CD4-positive, CD25-positive, alpha-beta regulatory T cell (primary cell): ENCODE measurements at regions not wholly inside any gene's neighbourhood (a gene's known extent, or its start where the extent isn't known, plus 50 kb on each side); places are given as distances from the start of the nearest gene placed in this dataset.

Source experiments
- ATAC-seq, 2 donors: fragments of 150-1000 bp; cut with Tn5 transposase; one replicate each; pipeline ENCODE4 v1.10.0; 2021; ENCODE audit warnings: low read depth in 2 of 2, moderate number of reproducible peaks in 2 of 2, moderate library complexity in 1 of 2
- DNase-seq, 3 donors: peaks; one replicate each; pipeline versions ENCODE4 v3.0.0 to v3.0.0-alpha.2; 2012 to 2022; ENCODE audit warnings: mixed read lengths in 1 of 3
- H3K27ac ChIP-seq: one replicate; pipeline ENCODE4 v1.7.0; 2013; ENCODE audit warnings: mild to moderate bottlenecking, low read length; ENCODE audit not compliant: insufficient read depth, poor library complexity, severe bottlenecking
- H3K27me3 ChIP-seq: one replicate; pipeline ENCODE4 v1.7.0; 2013; ENCODE audit warnings: low read length; ENCODE audit not compliant: control insufficient read depth, insufficient read depth
- H3K36me3 ChIP-seq: one replicate; pipeline ENCODE4 v1.7.0; 2013; ENCODE audit warnings: mild to moderate bottlenecking, low read length, moderate library complexity; ENCODE audit not compliant: control insufficient read depth, insufficient read depth
- H3K4me1 ChIP-seq: 2 replicates; pipeline ENCODE4 v1.7.0; 2013; ENCODE audit warnings: mild to moderate bottlenecking, low read length; ENCODE audit not compliant: insufficient read depth, control insufficient read depth, poor library complexity, severe bottlenecking
- H3K4me3 ChIP-seq: one replicate; pipeline ENCODE4 v1.7.0; 2013; ENCODE audit warnings: low read depth, mild to moderate bottlenecking, low read length, moderate library complexity
- H3K9me3 ChIP-seq, 2 experiments: 1 replicate in 1 of 2; 2 replicates in 1 of 2; pipeline ENCODE4 v1.7.0; 2013; ENCODE audit warnings: low read length in 2 of 2, mild to moderate bottlenecking in 1 of 2, moderate library complexity in 1 of 2; ENCODE audit not compliant: control insufficient read depth in 2 of 2
- H3K27ac Mint-ChIP-seq, 3 donors: one replicate each; pipeline ENCODE4 v1.8.0; 2020 to 2022; ENCODE audit warnings: mild to moderate bottlenecking in 3 of 3, mixed read lengths in 3 of 3, moderate library complexity in 2 of 3
- H3K27me3 Mint-ChIP-seq: one replicate; pipeline ENCODE4 v1.8.0; 2022; ENCODE audit warnings: mild to moderate bottlenecking, mixed read lengths
- H3K36me3 Mint-ChIP-seq: one replicate; pipeline ENCODE4 v1.8.0; 2020; ENCODE audit warnings: mixed read lengths
- H3K4me1 Mint-ChIP-seq, 4 donors: one replicate each; pipeline ENCODE4 v1.8.0; 2020 to 2022; ENCODE audit warnings: mixed read lengths in 4 of 4, mild to moderate bottlenecking in 1 of 4
- H3K4me3 Mint-ChIP-seq, 4 donors: one replicate each; pipeline ENCODE4 v1.8.0; 2020 to 2022; ENCODE audit warnings: mild to moderate bottlenecking in 4 of 4, mixed read lengths in 4 of 4, moderate library complexity in 3 of 4
- H3K9me3 Mint-ChIP-seq, 7 donors: one replicate each; pipeline ENCODE4 v1.8.0; 2020 to 2022; ENCODE audit warnings: mixed read lengths in 7 of 7, mild to moderate bottlenecking in 3 of 7, moderate library complexity in 2 of 7

DNA sequence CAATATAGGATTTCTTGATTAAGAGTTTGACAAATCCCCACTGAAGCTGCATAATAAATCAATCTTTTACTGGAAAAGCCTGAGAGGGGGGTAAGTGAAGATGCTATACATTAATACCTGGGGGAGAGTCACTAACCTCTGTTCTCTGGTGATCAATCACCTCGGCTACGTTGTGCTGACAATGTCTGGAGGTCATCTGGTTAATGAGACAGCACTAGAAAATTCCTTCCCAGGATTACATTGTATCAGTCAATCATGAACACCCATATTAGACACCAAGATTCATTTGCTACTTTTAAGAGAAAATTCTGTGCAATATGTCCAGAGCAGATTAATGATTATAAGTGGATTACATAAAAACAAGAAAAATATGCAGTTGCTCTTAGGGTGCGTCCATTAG, 408.3 kb downstream of the PDHA2 start:
- Mint-ChIP-seq H3K4me1 (no peaks in the 10 kb centered on the region), H3K36me3 (no peaks in the 10 kb centered on the region), H3K9me3 (peaks cover 0 to 7% (median 2%) of the 10 kb centered on the region in 7 donors), H3K27me3 (no peaks in the 10 kb centered on the region), H3K4me3 (no peak overlapping the region), H3K27ac (no peak overlapping the region)
- Histone ChIP-seq H3K36me3 (no peaks in the 10 kb centered on the region), H3K9me3 (no peaks in the 10 kb centered on the region), H3K27ac (no peak overlapping the region), H3K4me3 (no peak overlapping the region), H3K4me1 (no peaks in the 10 kb centered on the region), H3K27me3 (no peaks in the 10 kb centered on the region)
- no peak for ATAC-seq
- DNase-seq: no peak

DNA sequence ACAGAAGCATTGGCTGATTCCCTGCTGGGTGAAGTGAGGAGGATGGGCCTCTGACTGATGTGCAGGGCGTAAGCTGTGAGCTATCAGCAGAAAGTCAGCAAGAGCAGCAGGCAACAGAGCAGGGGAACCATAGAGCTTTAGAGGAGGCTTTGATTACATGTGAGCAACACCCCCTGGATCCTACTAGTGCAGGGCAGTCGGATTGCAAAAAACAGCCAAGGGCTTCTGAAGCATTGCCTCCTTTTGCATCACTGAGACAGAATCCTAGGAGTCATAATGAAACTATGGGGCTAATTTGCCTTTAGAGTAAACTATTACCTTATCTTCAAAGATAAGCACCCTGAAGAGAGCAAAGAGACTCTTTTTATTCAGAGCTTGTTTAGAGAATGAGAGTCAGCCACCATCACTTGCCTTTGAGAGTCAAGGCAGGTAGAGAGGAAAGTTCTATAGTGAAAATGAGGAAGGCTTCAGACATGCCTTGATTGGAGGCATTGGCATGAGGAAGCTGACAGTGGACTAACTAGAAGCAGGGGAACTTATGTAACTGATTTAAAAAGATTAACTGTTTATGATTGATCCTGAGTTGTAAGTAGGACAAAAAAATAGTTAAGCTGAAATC, 420.3 kb downstream of the PDHA2 start:
- H3K36me3 Mint-ChIP-seq: no peaks in the 10 kb centered on the region

DNA sequence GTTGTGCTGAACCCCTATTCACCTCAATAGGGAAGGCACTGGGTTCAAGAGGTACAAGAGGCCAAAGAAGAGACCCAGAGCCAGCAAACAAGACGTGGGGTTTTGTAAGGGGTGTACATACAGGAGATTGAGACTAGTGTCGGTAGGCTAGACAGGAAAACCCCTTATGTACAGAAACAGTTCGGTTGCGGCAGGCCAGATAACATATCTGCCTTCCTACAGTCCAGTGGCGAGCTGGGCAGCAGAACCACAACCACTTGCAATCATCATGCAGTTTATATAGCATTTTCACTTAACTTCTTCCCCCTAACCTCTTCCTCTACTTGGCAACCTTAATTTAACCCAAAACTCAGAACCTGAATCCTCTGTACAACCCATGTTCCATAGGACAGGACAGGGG, 422.2 kb downstream of the PDHA2 start:
- no peak overlapping the region for H3K4me3 ChIP-seq
- Mint-ChIP-seq H3K27ac (no peak overlapping the region), H3K36me3 (no peaks in the 10 kb centered on the region), H3K27me3 (no peaks in the 10 kb centered on the region), H3K4me3 (no peak overlapping the region), H3K4me1 (no peaks in the 10 kb centered on the region), H3K9me3 (peaks cover 0 to 6% (median 3%) of the 10 kb centered on the region in 7 donors)
- no peaks in the 10 kb centered on the region for H3K27me3 ChIP-seq
- no peaks in the 10 kb centered on the region for H3K4me1 ChIP-seq
- no peaks in the 10 kb centered on the region for H3K9me3 ChIP-seq
- H3K27ac ChIP-seq: no peak overlapping the region
- no peaks in the 10 kb centered on the region for H3K36me3 ChIP-seq
- no peak for DNase-seq
- ATAC-seq: no peak

More for the DNA sequence above, 420.3 kb downstream of the PDHA2 start:
- Histone ChIP-seq H3K27ac (no peak overlapping the region), H3K4me3 (no peak overlapping the region), H3K27me3 (no peaks in the 10 kb centered on the region), H3K36me3 (no peaks in the 10 kb centered on the region), H3K4me1 (no peaks in the 10 kb centered on the region), H3K9me3 (no peaks in the 10 kb centered on the region)
- Mint-ChIP-seq H3K4me1 (no peaks in the 10 kb centered on the region), H3K4me3 (no peak overlapping the region), H3K27me3 (no peaks in the 10 kb centered on the region), H3K27ac (no peak overlapping the region), H3K9me3 (peaks cover 0 to 5% (median 3%) of the 10 kb centered on the region in 7 donors)
- DNase-seq: no peak
- no peak for ATAC-seq

DNA sequence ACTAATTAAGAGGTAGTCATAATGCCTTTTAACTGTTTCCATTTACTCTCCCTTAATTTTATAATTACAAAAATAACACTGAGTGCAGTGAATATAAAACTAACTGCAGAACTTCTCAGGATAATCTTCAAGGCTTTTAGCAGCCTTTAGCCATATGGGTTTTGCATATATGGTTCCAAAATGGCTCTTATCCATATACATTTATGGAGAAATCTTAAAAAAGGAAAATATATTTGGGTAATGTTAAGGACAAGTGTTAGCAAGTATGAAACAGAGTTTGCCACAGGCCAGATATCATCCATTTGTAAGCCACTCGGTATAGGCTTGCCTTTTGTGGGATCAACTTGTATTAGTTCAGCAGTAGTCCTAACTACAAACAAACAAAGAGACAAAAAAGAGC, 423.4 kb downstream of the PDHA2 start:
- no peaks in the 10 kb centered on the region for H3K4me1 Mint-ChIP-seq
- Histone ChIP-seq H3K4me1 (no peaks in the 10 kb centered on the region), H3K4me3 (no peak overlapping the region), H3K9me3 (no peaks in the 10 kb centered on the region), H3K27ac (no peak overlapping the region), H3K27me3 (no peaks in the 10 kb centered on the region), H3K36me3 (no peaks in the 10 kb centered on the region)
- ATAC-seq (no peak), DNase-seq (no peak)
- no peaks in the 10 kb centered on the region for H3K36me3 Mint-ChIP-seq
- peaks cover 0 to 12% (median 5%) of the 10 kb centered on the region in 7 donors for H3K9me3 Mint-ChIP-seq
- H3K27ac Mint-ChIP-seq: no peak overlapping the region
- no peak overlapping the region for H3K4me3 Mint-ChIP-seq
- H3K27me3 Mint-ChIP-seq: no peaks in the 10 kb centered on the region

DNA sequence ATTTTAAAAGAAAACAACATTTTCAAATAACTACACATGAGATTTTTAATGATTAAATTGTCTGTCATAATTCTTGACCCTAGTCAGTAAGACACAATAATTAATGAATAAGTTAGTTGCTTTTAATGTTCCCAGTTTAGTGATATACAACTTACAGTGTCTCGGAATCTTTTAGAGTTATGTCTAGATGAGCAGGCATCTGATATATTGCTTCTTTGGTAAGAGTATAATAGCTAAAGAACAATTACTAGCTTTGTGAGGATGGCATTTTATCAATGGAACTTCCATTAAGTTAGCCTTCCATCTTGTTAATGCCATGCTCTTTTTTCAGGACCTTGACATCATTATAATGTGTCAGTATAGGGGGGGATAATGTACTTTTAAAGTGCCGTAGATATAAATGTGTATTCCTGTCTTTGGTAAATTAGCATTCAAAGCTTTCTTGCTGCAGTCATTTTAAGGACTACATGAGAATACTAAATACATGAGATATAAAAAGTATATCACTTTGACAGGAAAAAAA, 425.1 kb downstream of the PDHA2 start:
- H3K27me3 ChIP-seq: no peaks in the 10 kb centered on the region
- Mint-ChIP-seq H3K36me3 (no peaks in the 10 kb centered on the region), H3K4me3 (no peak overlapping the region), H3K27ac (no peak overlapping the region), H3K27me3 (no peaks in the 10 kb centered on the region), H3K4me1 (no peaks in the 10 kb centered on the region), H3K9me3 (peaks cover 0 to 13% (median 5%) of the 10 kb centered on the region in 7 donors)
- no peaks in the 10 kb centered on the region for H3K4me1 ChIP-seq
- no peaks in the 10 kb centered on the region for H3K9me3 ChIP-seq
- H3K4me3 ChIP-seq: no peak overlapping the region
- no peak for DNase-seq
- no peak overlapping the region for H3K27ac ChIP-seq
- H3K36me3 ChIP-seq: no peaks in the 10 kb centered on the region
- ATAC-seq: no peak

DNA sequence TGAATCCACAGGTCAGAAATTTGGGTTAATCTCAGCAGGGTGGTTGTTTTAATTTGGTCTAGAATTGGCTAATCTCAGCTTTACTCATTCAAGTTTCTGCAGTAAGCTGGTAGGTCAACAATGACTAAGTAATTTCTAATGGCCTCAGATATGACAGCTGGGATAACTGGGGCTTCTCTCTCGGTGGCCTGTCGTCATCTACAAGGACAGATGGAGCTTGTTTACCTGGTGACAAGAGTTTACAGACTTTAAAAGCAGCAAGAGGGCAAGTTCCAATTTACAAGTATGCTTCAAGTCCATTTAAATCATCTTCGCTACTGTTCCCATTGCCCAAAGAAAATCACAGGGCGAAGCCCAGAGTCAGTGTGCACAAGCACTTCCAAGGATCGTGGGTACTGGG, 453.9 kb downstream of the PDHA2 start:
- Mint-ChIP-seq H3K27ac (no peak overlapping the region), H3K4me3 (no peak overlapping the region), H3K4me1 (no peaks in the 10 kb centered on the region), H3K9me3 (peaks cover 2 to 13% (median 3%) of the 10 kb centered on the region in 7 donors), H3K27me3 (no peaks in the 10 kb centered on the region), H3K36me3 (no peaks in the 10 kb centered on the region)
- no peaks in the 10 kb centered on the region for H3K27me3 ChIP-seq
- H3K36me3 ChIP-seq: no peaks in the 10 kb centered on the region
- DNase-seq (no peak), ATAC-seq (no peak)
- no peaks in the 10 kb centered on the region for H3K4me1 ChIP-seq
- H3K27ac ChIP-seq: no peak overlapping the region
- H3K9me3 ChIP-seq: no peaks in the 10 kb centered on the region
- no peak overlapping the region for H3K4me3 ChIP-seq

DNA sequence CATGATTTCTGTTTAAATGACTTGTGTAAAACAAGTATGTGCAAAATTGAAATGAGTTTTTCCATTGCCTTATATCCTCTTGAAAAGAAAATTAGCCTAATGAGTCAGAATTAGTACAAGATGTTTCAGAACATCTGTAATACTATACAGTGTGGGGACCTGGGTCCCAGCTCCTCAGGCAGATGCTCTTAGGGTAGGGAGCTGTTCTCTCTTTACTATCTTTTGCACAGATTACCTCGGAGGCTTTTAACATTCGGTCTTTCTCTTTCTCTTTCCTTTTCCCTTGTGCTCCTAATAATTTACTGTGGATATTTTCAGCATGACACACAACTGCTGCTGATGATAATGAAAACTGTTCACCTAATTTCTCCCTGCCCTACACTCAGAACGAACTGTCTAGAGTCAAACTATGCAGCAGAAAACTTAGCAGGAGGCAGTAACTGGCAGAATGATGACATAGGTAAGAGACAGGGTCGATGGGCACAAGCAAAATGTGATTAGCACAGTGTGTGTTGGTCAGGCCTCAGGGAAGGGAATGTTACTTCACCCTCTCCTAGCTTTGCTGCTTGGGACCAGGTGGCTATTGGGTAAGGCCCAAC, 455.3 kb downstream of the PDHA2 start:
- Mint-ChIP-seq H3K27ac (no peak overlapping the region), H3K36me3 (no peaks in the 10 kb centered on the region), H3K27me3 (no peaks in the 10 kb centered on the region), H3K4me3 (no peak overlapping the region), H3K9me3 (peaks cover 0 to 12% (median 3%) of the 10 kb centered on the region in 7 donors), H3K4me1 (no peaks in the 10 kb centered on the region)
- H3K36me3 ChIP-seq: no peaks in the 10 kb centered on the region
- ATAC-seq (no peak), DNase-seq (no peak)
- H3K9me3 ChIP-seq: no peaks in the 10 kb centered on the region
- no peak overlapping the region for H3K27ac ChIP-seq
- H3K4me1 ChIP-seq: no peaks in the 10 kb centered on the region
- H3K4me3 ChIP-seq: no peak overlapping the region
- H3K27me3 ChIP-seq: no peaks in the 10 kb centered on the region

DNA sequence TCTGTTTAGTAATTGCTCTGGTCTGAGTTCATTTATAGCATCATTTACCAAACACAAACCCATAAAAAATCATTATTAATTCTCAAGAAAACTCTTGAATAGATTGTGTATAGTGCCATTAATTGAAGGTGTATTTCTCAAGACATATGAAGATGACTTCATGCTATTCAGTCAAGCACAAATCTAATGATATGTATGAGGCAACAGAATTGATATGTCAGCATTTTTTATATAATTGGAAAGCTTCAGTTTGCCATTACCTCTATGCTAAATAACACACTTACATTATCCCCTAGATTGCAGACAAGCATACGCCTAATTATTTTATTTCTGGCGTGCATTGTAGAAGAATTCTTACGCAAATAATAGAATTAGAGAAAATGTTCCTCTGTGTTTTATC, 461.8 kb downstream of the PDHA2 start:
- H3K4me1 ChIP-seq: no peaks in the 10 kb centered on the region
- H3K36me3 ChIP-seq: no peaks in the 10 kb centered on the region
- DNase-seq: no peak
- H3K4me1 Mint-ChIP-seq: no peaks in the 10 kb centered on the region
- no peak overlapping the region for H3K4me3 ChIP-seq
- H3K9me3 ChIP-seq: no peaks in the 10 kb centered on the region
- no peaks in the 10 kb centered on the region for H3K27me3 Mint-ChIP-seq
- H3K27ac ChIP-seq: no peak overlapping the region
- H3K27me3 ChIP-seq: no peaks in the 10 kb centered on the region
- no peak overlapping the region for H3K27ac Mint-ChIP-seq
- H3K4me3 Mint-ChIP-seq: no peak overlapping the region
- no peak for ATAC-seq
- peaks cover 0 to 10% (median 0%) of the 10 kb centered on the region in 7 donors for H3K9me3 Mint-ChIP-seq
- no peaks in the 10 kb centered on the region for H3K36me3 Mint-ChIP-seq
